ENCODE measurements at regions not wholly inside any gene's neighbourhood (a gene's known extent, or its start where the extent isn't known, plus 50 kb on each side); places are given as distances from the start of the nearest gene placed in this dataset.
"Not testable (repeated sequence)": the region's sequence is repeated elsewhere in the genome, so short reads cannot be mapped to it uniquely, and the experiment has no call there.

DNA sequence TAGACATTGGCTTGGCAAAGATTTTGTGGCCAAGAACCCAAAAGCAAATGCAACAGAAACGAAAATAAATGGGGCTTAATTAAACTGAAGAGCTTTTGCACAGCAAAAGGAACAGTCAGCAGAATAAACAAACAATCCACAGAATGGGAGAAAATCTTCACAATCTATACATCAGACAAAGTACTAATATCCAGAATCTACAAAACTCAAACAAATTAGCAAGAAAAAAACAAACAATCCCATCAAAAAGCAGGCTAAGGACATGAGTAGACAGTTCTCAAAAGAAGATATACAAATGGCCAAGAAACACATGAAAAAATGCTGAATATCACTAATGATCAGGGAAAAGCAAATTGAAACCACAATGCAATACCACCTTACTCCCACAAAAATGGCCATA, 81.7 kb downstream of the TMEM212 start:
- not testable (repeated sequence) for H3K23ac ChIP-seq (ENCODE audit: low read depth, low read length, poor library complexity); H2AFZ ChIP-seq (ENCODE audit: low read length); H3K4ac ChIP-seq (ENCODE audit: low read length); H4K8ac ChIP-seq (ENCODE audit: low read depth, low read length); H3K4me2 ChIP-seq (ENCODE audit: insufficient read depth, low read length, poor library complexity, severe bottlenecking); H2AK5ac ChIP-seq (ENCODE audit: low read depth, low read length); H2BK15ac ChIP-seq (ENCODE audit: low read length); H3K9me3 ChIP-seq (replicated peaks in 1 of 2; ENCODE audit: control insufficient read depth in 2 of 2, insufficient read depth in 1 of 2, low read depth in 1 of 2, low read length in 2 of 2); H3K18ac ChIP-seq (ENCODE audit: low read length); H2BK120ac ChIP-seq (ENCODE audit: low read depth, low read length); H2BK5ac ChIP-seq (ENCODE audit: low read length); H3K27me3 ChIP-seq (ENCODE audit: control insufficient read depth in 3 of 3, insufficient read depth in 3 of 3, low read depth in 1 of 3, low read length in 3 of 3); DNase-seq (ENCODE audit: low spot score); H2BK12ac ChIP-seq (ENCODE audit: low read length); H3K36me3 ChIP-seq (replicated peaks in 1 of 2; ENCODE audit: control insufficient read depth in 2 of 2, insufficient read depth in 2 of 2, low read length in 2 of 2); H3K9ac ChIP-seq (ENCODE audit: low read depth, low read length, poor library complexity); H3K4me1 ChIP-seq (ENCODE audit: control insufficient read depth in 2 of 2, insufficient read depth in 1 of 2, low read depth in 1 of 2, low read length in 2 of 2); H3K27ac ChIP-seq (replicated peaks; ENCODE audit: low read length); H3K4me3 ChIP-seq (ENCODE audit: low read length in 2 of 2); H4K91ac ChIP-seq (ENCODE audit: low read depth, low read length, poor library complexity); H3K79me1 ChIP-seq (ENCODE audit: low read depth, low read length); H3K14ac ChIP-seq (ENCODE audit: low read length)
- no CpG with 5 or more reads among the region's 1 CpG for WGBS, 2 donors (ENCODE audit: extremely low coverage in 2 of 2, insufficient read length in 2 of 2, insufficient replicate concordance in 1 of 2)

GRCh38 chr3:171932153-171932611, 89.0 kb downstream of the TMEM212 start:
- no CpG with 5 or more reads among the region's 10 CpGs for WGBS, 2 donors (ENCODE audit: extremely low coverage in 2 of 2, insufficient read length in 2 of 2, insufficient replicate concordance in 1 of 2)
- Histone ChIP-seq H3K18ac (ENCODE audit: low read length) (peak overlapping the region; percentile 44), H3K4me3 (ENCODE audit: low read length in 2 of 2) (no peak overlapping the region), H3K23ac (ENCODE audit: low read depth, low read length, poor library complexity) (no peak overlapping the region), H4K8ac (ENCODE audit: low read depth, low read length) (no peak overlapping the region), H4K91ac (ENCODE audit: low read depth, low read length, poor library complexity) (peak overlapping the region; percentile 19), H2BK12ac (ENCODE audit: low read length) (no peak overlapping the region), H3K36me3 (replicated peaks in 1 of 2; ENCODE audit: control insufficient read depth in 2 of 2, insufficient read depth in 2 of 2, low read length in 2 of 2) (no peaks in the 10 kb centered on the region), H3K27ac (replicated peaks; ENCODE audit: low read length) (no peak overlapping the region), H2AFZ (ENCODE audit: low read length) (no peak overlapping the region), H2AK5ac (ENCODE audit: low read depth, low read length) (no peak overlapping the region), H3K4me1 (ENCODE audit: control insufficient read depth in 2 of 2, insufficient read depth in 1 of 2, low read depth in 1 of 2, low read length in 2 of 2) (no peaks in the 10 kb centered on the region), H3K9me3 (replicated peaks in 1 of 2; ENCODE audit: control insufficient read depth in 2 of 2, insufficient read depth in 1 of 2, low read depth in 1 of 2, low read length in 2 of 2) (no peaks in the 10 kb centered on the region), H2BK15ac (ENCODE audit: low read length) (no peak overlapping the region), H3K79me1 (ENCODE audit: low read depth, low read length) (no peaks in the 10 kb centered on the region), H3K14ac (ENCODE audit: low read length) (no peak overlapping the region), H3K27me3 (ENCODE audit: control insufficient read depth in 3 of 3, insufficient read depth in 3 of 3, low read depth in 1 of 3, low read length in 3 of 3) (no peaks in the 10 kb centered on the region), H2BK120ac (ENCODE audit: low read depth, low read length) (no peak overlapping the region), H3K9ac (ENCODE audit: low read depth, low read length, poor library complexity) (no peak overlapping the region), H3K4me2 (ENCODE audit: insufficient read depth, low read length, poor library complexity, severe bottlenecking) (no peak overlapping the region), H3K4ac (ENCODE audit: low read length) (no peak overlapping the region), H2BK5ac (ENCODE audit: low read length) (no peak overlapping the region)
- DNase-seq (ENCODE audit: low spot score): no peak

DNA sequence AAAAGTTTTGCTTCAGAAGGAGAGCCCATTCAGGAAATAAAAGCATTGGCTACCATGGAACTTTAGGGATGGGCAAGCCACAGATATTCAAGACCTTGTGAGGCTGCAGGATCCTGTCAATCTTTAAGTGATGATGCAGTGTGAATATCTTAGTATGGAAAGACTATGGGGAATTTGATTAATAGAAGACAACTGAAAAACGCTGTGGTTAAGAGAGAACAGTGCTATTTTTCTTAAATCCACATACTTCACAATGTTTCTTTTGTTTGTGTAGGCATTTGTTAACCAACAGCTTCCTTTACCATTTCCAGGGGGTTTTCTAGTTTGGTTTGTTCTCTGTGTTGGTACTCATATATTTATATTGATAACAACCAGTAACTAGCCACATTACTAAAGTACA, 90.3 kb downstream of the TMEM212 start:
- no peak overlapping the region for H4K91ac ChIP-seq (ENCODE audit: low read depth, low read length, poor library complexity)
- no peak overlapping the region for H4K8ac ChIP-seq (ENCODE audit: low read depth, low read length)
- no peak overlapping the region for H3K4me3 ChIP-seq (ENCODE audit: low read length in 2 of 2)
- H3K4me1 ChIP-seq (ENCODE audit: control insufficient read depth in 2 of 2, insufficient read depth in 1 of 2, low read depth in 1 of 2, low read length in 2 of 2): no peaks in the 10 kb centered on the region
- H3K18ac ChIP-seq (ENCODE audit: low read length): no peak overlapping the region
- no peak overlapping the region for H3K14ac ChIP-seq (ENCODE audit: low read length)
- H2BK15ac ChIP-seq (ENCODE audit: low read length): no peak overlapping the region
- no CpG with 5 or more reads among the region's 1 CpG for WGBS, 2 donors (ENCODE audit: extremely low coverage in 2 of 2, insufficient read length in 2 of 2, insufficient replicate concordance in 1 of 2)
- H2AFZ ChIP-seq (ENCODE audit: low read length): no peak overlapping the region
- H3K27ac ChIP-seq (replicated peaks; ENCODE audit: low read length): no peak overlapping the region
- H3K4me2 ChIP-seq (ENCODE audit: insufficient read depth, low read length, poor library complexity, severe bottlenecking): no peak overlapping the region
- no peak overlapping the region for H2AK5ac ChIP-seq (ENCODE audit: low read depth, low read length)
- H3K4ac ChIP-seq (ENCODE audit: low read length): no peak overlapping the region
- H3K9me3 ChIP-seq (replicated peaks in 1 of 2; ENCODE audit: control insufficient read depth in 2 of 2, insufficient read depth in 1 of 2, low read depth in 1 of 2, low read length in 2 of 2): no peaks in the 10 kb centered on the region
- H2BK12ac ChIP-seq (ENCODE audit: low read length): no peak overlapping the region
- DNase-seq (ENCODE audit: low spot score): no peak
- H3K9ac ChIP-seq (ENCODE audit: low read depth, low read length, poor library complexity): no peak overlapping the region
- no peak overlapping the region for H3K23ac ChIP-seq (ENCODE audit: low read depth, low read length, poor library complexity)
- no peaks in the 10 kb centered on the region for H3K36me3 ChIP-seq (replicated peaks in 1 of 2; ENCODE audit: control insufficient read depth in 2 of 2, insufficient read depth in 2 of 2, low read length in 2 of 2)
- no peaks in the 10 kb centered on the region for H3K27me3 ChIP-seq (ENCODE audit: control insufficient read depth in 3 of 3, insufficient read depth in 3 of 3, low read depth in 1 of 3, low read length in 3 of 3)
- H2BK5ac ChIP-seq (ENCODE audit: low read length): no peak overlapping the region
- no peak overlapping the region for H2BK120ac ChIP-seq (ENCODE audit: low read depth, low read length)
- no peaks in the 10 kb centered on the region for H3K79me1 ChIP-seq (ENCODE audit: low read depth, low read length)

- H2AK5ac ChIP-seq (ENCODE audit: low read depth, low read length): no peak overlapping the region
- no peaks in the 10 kb centered on the region for H3K36me3 ChIP-seq (replicated peaks in 1 of 2; ENCODE audit: control insufficient read depth in 2 of 2, insufficient read depth in 2 of 2, low read length in 2 of 2)
- no CpG with 5 or more reads among the region's 7 CpGs for WGBS, 2 donors (ENCODE audit: extremely low coverage in 2 of 2, insufficient read length in 2 of 2, insufficient replicate concordance in 1 of 2)
- peak overlapping the region; percentile 66 for H2AFZ ChIP-seq (ENCODE audit: low read length)
- no peak overlapping the region for H2BK5ac ChIP-seq (ENCODE audit: low read length)
- H3K4me2 ChIP-seq (ENCODE audit: insufficient read depth, low read length, poor library complexity, severe bottlenecking): no peak overlapping the region
- no peaks in the 10 kb centered on the region for H3K27me3 ChIP-seq (ENCODE audit: control insufficient read depth in 3 of 3, insufficient read depth in 3 of 3, low read depth in 1 of 3, low read length in 3 of 3)
- no peaks in the 10 kb centered on the region for H3K79me1 ChIP-seq (ENCODE audit: low read depth, low read length)
- H4K8ac ChIP-seq (ENCODE audit: low read depth, low read length): no peak overlapping the region
- no peak overlapping the region for H3K18ac ChIP-seq (ENCODE audit: low read length)
- H2BK120ac ChIP-seq (ENCODE audit: low read depth, low read length): no peak overlapping the region
- H3K27ac ChIP-seq (replicated peaks; ENCODE audit: low read length): no peak overlapping the region
- no peak for DNase-seq (ENCODE audit: low spot score)
- H3K4ac ChIP-seq (ENCODE audit: low read length): no peak overlapping the region
- H3K4me3 ChIP-seq (ENCODE audit: low read length in 2 of 2): no peak overlapping the region
- peaks cover 0 to 1% of the 10 kb centered on the region in 2 donors for H3K4me1 ChIP-seq (ENCODE audit: control insufficient read depth in 2 of 2, insufficient read depth in 1 of 2, low read depth in 1 of 2, low read length in 2 of 2)
- no peaks in the 10 kb centered on the region for H3K9me3 ChIP-seq (replicated peaks in 1 of 2; ENCODE audit: control insufficient read depth in 2 of 2, insufficient read depth in 1 of 2, low read depth in 1 of 2, low read length in 2 of 2)
- H2BK15ac ChIP-seq (ENCODE audit: low read length): no peak overlapping the region
- no peak overlapping the region for H3K9ac ChIP-seq (ENCODE audit: low read depth, low read length, poor library complexity)
- H2BK12ac ChIP-seq (ENCODE audit: low read length): no peak overlapping the region
- H3K14ac ChIP-seq (ENCODE audit: low read length): no peak overlapping the region
- no peak overlapping the region for H3K23ac ChIP-seq (ENCODE audit: low read depth, low read length, poor library complexity)
- no peak overlapping the region for H4K91ac ChIP-seq (ENCODE audit: low read depth, low read length, poor library complexity)
Measured at GRCh38 chr3:171935261-171936123, 92.3 kb downstream of the TMEM212 start.
